ENCODE measurements at regions not wholly inside any gene's neighbourhood (a gene's known extent, or its start where the extent isn't known, plus 50 kb on each side); places are given as distances from the start of the nearest gene placed in this dataset.
"Not testable (repeated sequence)": the region's sequence is repeated elsewhere in the genome, so short reads cannot be mapped to it uniquely, and the experiment has no call there.

DNA sequence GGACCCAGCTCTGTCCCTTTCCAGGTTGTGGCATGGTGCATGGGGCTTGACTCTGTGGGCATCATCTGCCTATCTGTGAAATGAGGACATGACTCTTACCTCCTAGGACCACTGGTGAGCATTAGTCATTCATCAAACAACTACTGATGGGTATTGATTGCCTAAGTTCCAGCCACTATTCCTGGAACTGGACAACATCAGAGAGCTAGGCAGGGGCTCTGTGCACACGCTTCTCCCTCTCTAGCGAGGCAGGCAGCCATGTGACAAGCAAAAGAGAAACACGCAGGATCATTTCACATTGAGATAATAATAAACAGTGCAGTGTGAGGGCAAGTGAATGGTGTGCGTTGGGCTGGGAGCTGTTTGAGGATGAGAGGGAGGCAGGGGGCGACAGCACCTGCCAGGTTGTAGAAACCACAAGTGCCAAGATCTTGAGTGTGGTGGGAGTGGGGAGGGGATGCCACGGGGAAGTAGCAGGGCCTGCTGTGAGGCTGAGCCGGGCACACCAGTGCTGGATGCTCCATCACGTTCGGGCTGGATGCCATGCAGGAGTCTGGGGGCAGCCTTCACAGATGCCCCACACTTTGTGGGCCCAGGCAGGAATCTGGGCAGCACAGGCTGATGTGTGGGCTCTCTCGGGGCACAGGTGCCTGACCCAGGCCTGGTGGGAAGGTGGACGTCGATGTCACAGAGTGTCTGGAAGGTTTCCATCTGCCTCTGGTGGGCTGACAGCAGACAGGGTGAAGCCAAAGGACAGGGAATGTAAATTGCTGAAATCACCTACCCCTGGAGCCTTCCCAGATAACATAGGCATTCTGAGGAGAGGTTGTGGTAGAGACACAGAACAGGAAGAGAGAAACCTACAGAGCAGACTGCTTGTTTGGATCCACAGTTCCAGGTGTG, 405.5 kb downstream of the RPS24 start:
- POLR2A ChIA-PET, result no interaction called here
- TF ChIP-seq CTCF (IDR thresholded peaks at IDR 0.05; ENCODE audit: control extremely low read depth, extremely low read depth, low read depth, missing control alignments), result no peak
- CTCF ChIA-PET, result interaction anchor here (2.0 to 2.5 kb wide), 2 partner anchors 11 to 14 kb away, joined by 5 to 8 read pairs; no protein-coding TSS in a partner anchor
- no peak for DNase-seq (ENCODE audit: extremely low spot score)

GRCh38 chr10:78441010-78441409, 407.3 kb downstream of the RPS24 start:
- DNase-seq (ENCODE audit: extremely low spot score), result no peak
- ChIA-PET POLR2A (no interaction called here), CTCF (no interaction called here)
- TF ChIP-seq CTCF (IDR thresholded peaks at IDR 0.05; ENCODE audit: control extremely low read depth, extremely low read depth, low read depth, missing control alignments), result no peak

DNA sequence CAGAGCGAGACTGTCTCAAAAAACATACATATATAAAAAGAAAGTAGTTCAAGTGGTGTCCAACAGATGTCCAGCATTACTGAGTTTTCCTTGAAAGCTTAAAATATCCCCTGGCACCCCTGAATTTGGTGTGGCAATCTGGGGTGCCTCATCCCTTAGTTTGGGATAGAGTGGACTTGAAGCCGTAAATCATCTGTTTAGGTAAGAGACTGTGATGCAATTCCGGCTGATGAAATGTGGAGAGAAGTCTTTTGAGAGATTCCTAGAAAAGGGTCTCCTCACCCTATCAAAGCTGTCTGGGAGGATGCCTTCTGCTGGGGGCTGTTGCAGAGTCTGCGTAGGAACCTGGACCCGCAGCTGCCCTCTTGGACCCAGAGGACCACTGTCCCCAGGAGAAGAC, 408.0 kb downstream of the RPS24 start:
- POLR2A ChIA-PET, result interaction anchor here (0.7 kb wide), 1 partner anchor 101 kb away, joined by 3 read pairs; no protein-coding TSS in a partner anchor
- DNase-seq (ENCODE audit: extremely low spot score), result no peak
- CTCF ChIA-PET, result no interaction called here
- no peak for TF ChIP-seq CTCF (IDR thresholded peaks at IDR 0.05; ENCODE audit: control extremely low read depth, extremely low read depth, low read depth, missing control alignments)

DNA sequence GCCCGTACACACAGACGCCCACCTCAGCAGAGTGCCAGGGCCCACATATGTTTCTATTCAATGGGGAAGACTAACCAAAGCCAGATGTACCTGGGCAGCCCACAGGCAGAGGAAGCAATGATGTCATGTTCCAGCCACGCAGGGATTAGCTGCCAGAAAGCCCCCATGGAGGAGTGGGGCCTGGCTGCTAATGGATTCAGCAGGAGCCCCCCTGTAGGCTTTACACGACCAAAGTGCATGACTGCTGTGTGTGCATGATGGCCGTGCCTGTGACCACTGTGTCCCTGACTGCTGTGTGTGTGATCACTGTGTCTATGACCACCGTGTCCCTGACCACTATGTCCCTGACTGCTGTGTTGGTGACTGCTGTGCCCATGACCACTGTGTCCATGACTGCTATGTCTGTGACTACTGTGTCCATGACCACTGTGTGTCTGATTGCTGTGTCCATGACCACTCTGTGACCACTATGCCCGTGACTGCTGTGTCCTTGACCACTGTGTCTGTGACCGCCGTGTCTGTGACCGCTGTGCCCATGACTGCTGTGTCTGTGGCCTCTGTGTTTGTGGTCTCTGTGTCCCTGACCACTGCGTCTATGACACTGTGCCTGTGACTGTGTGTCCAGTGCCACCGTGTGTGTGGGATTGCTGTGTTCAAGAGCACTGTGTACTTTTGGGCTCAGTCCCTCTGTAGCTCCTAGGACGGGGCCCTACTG, 409.3 kb downstream of the RPS24 start:
- CTCF ChIA-PET, result no interaction called here
- POLR2A ChIA-PET, result no interaction called here
- no peak for DNase-seq (ENCODE audit: extremely low spot score)
- no peak for TF ChIP-seq CTCF (IDR thresholded peaks at IDR 0.05; ENCODE audit: control extremely low read depth, extremely low read depth, low read depth, missing control alignments)

DNA sequence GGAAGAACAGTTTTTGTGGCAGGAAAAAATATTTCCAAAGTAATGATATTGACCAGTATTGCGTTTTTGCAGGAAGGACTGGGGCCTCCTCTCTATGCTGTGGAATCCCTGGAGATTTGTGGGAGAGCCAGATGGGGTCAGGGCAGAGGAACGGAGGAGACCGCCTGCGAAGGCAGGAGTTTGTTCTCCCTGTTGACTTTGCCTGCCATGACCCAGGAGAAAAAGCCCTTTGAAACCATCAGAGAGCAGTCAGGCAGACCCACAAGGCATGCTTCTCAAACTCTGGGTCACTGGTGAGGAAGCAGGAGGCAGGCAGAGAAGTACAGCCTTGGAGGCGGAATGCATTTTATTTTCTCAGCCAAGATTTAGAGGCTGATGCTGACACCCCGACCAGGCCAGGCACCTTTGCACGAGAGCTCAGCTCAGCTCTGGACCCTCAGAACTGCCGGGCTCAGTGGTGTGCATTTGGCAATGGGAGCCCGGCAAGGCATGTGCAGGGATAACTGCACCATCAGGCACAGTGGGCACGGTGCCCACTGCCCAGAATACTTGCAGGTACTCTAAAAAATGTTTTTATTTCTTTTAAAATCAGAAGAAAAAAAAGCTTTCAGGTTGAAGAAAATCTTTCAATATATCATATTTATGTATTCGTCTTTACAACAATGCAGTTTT, 410.4 kb downstream of the RPS24 start:
- CTCF ChIA-PET, result no interaction called here
- TF ChIP-seq CTCF (IDR thresholded peaks at IDR 0.05; ENCODE audit: control extremely low read depth, extremely low read depth, low read depth, missing control alignments), result no peak
- DNase-seq (ENCODE audit: extremely low spot score), result no peak
- POLR2A ChIA-PET, result no interaction called here

DNA sequence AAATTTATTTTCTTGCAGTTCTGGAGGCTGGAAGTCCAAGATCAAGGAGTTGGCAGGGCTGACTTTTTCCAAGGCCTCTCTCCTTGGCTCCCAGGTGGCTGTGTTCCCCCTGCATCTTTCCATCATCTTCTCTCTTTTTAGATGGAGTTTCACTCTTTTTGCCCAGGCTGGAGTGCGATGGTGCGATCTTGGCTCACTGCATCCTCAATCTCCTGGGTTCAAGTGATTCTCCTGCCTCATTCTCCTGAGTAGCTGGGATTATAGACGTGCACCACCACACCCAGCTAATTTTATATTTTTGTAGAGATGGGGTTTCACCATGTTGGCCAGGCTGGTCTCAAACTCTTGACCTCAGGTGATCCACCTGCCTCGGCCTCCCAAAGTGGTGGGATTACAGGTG, 411.1 kb downstream of the RPS24 start:
- DNase-seq (ENCODE audit: extremely low spot score); POLR2A ChIA-PET; CTCF ChIA-PET: not testable (repeated sequence)

Measured in GM10248 (cell line).